ENCODE measurements at regions not wholly inside any gene's neighbourhood (a gene's known extent, or its start where the extent isn't known, plus 50 kb on each side); places are given as distances from the start of the nearest gene placed in this dataset.

- no peak overlapping the region for H3K9ac ChIP-seq (ENCODE audit: low read depth, low read length)
These were observed 354.3 kb upstream of the NEGR1 start for GRCh38 chr1:72636631-72637030.

GRCh38 chr1:72635719-72636118 is 353.4 kb upstream of the NEGR1 start:
- H3K27me3 ChIP-seq (ENCODE audit: control insufficient read depth, insufficient read depth, low read length) = no peaks in the 10 kb centered on the region
- peaks cover 27% of the 10 kb centered on the region for H3K4me1 ChIP-seq (ENCODE audit: control insufficient read depth, insufficient read depth, low read length)
- no peak overlapping the region for H3K4me3 ChIP-seq (ENCODE audit: low read length)
- H3K36me3 ChIP-seq (ENCODE audit: insufficient read depth, low read length) = no peaks in the 10 kb centered on the region
- H3K9ac ChIP-seq (ENCODE audit: low read depth, low read length) = no peak overlapping the region
- no peak overlapping the region for H3K4me2 ChIP-seq (ENCODE audit: low read length)
- H3K9me3 ChIP-seq (replicated peaks; ENCODE audit: low read length) = no peaks in the 10 kb centered on the region

More at GRCh38 chr1:72636631-72637030, 354.3 kb upstream of the NEGR1 start:
- H3K4me3 ChIP-seq (ENCODE audit: low read length) = no peak overlapping the region
- no peak overlapping the region for H3K4me2 ChIP-seq (ENCODE audit: low read length)
- H3K36me3 ChIP-seq (ENCODE audit: insufficient read depth, low read length) = no peaks in the 10 kb centered on the region
- H3K27me3 ChIP-seq (ENCODE audit: control insufficient read depth, insufficient read depth, low read length) = no peaks in the 10 kb centered on the region
- no peaks in the 10 kb centered on the region for H3K9me3 ChIP-seq (replicated peaks; ENCODE audit: low read length)
- peaks cover 27% of the 10 kb centered on the region for H3K4me1 ChIP-seq (ENCODE audit: control insufficient read depth, insufficient read depth, low read length)

GRCh38 chr1:72634946-72635345 is 352.6 kb upstream of the NEGR1 start:
- Histone ChIP-seq H3K36me3 (ENCODE audit: insufficient read depth, low read length) (no peaks in the 10 kb centered on the region), H3K27me3 (ENCODE audit: control insufficient read depth, insufficient read depth, low read length) (no peaks in the 10 kb centered on the region), H3K4me2 (ENCODE audit: low read length) (no peak overlapping the region), H3K9me3 (replicated peaks; ENCODE audit: low read length) (no peaks in the 10 kb centered on the region), H3K9ac (ENCODE audit: low read depth, low read length) (no peak overlapping the region), H3K4me1 (ENCODE audit: control insufficient read depth, insufficient read depth, low read length) (peaks cover 27% of the 10 kb centered on the region), H3K4me3 (ENCODE audit: low read length) (no peak overlapping the region)

- Histone ChIP-seq H3K4me3 (ENCODE audit: low read length) (no peak overlapping the region), H3K9ac (ENCODE audit: low read depth, low read length) (no peak overlapping the region), H3K9me3 (replicated peaks; ENCODE audit: low read length) (no peaks in the 10 kb centered on the region), H3K36me3 (ENCODE audit: insufficient read depth, low read length) (no peaks in the 10 kb centered on the region), H3K4me1 (ENCODE audit: control insufficient read depth, insufficient read depth, low read length) (peaks cover 22% of the 10 kb centered on the region), H3K27me3 (ENCODE audit: control insufficient read depth, insufficient read depth, low read length) (no peaks in the 10 kb centered on the region), H3K4me2 (ENCODE audit: low read length) (no peak overlapping the region)
These were observed 349.1 kb upstream of the NEGR1 start for GRCh38 chr1:72631449-72631848.

GRCh38 chr1:72623299-72623708 is 341.0 kb upstream of the NEGR1 start:
- peaks cover 9% of the 10 kb centered on the region for H3K4me1 ChIP-seq (ENCODE audit: control insufficient read depth, insufficient read depth, low read length)
- peak overlapping the region; percentile 86 for H3K4me2 ChIP-seq (ENCODE audit: low read length)
- H3K4me3 ChIP-seq (ENCODE audit: low read length) = peak overlapping the region; percentile 63
- no peaks in the 10 kb centered on the region for H3K9me3 ChIP-seq (replicated peaks; ENCODE audit: low read length)
- H3K9ac ChIP-seq (ENCODE audit: low read depth, low read length) = no peak overlapping the region
- no peaks in the 10 kb centered on the region for H3K27me3 ChIP-seq (ENCODE audit: control insufficient read depth, insufficient read depth, low read length)
- no peaks in the 10 kb centered on the region for H3K36me3 ChIP-seq (ENCODE audit: insufficient read depth, low read length)

- no peaks in the 10 kb centered on the region for H3K36me3 ChIP-seq (ENCODE audit: insufficient read depth, low read length)
- no peaks in the 10 kb centered on the region for H3K27me3 ChIP-seq (ENCODE audit: control insufficient read depth, insufficient read depth, low read length)
- no peaks in the 10 kb centered on the region for H3K9me3 ChIP-seq (replicated peaks; ENCODE audit: low read length)
- no peak overlapping the region for H3K9ac ChIP-seq (ENCODE audit: low read depth, low read length)
- H3K4me3 ChIP-seq (ENCODE audit: low read length) = no peak overlapping the region
- H3K4me1 ChIP-seq (ENCODE audit: control insufficient read depth, insufficient read depth, low read length) = peaks cover 9% of the 10 kb centered on the region
- H3K4me2 ChIP-seq (ENCODE audit: low read length) = no peak overlapping the region
These were observed 338.1 kb upstream of the NEGR1 start for GRCh38 chr1:72620453-72620852.

- Histone ChIP-seq H3K4me2 (ENCODE audit: low read length) (no peak overlapping the region), H3K4me1 (ENCODE audit: control insufficient read depth, insufficient read depth, low read length) (no peaks in the 10 kb centered on the region), H3K9me3 (replicated peaks; ENCODE audit: low read length) (no peaks in the 10 kb centered on the region), H3K4me3 (ENCODE audit: low read length) (no peak overlapping the region), H3K36me3 (ENCODE audit: insufficient read depth, low read length) (no peaks in the 10 kb centered on the region), H3K9ac (ENCODE audit: low read depth, low read length) (no peak overlapping the region), H3K27me3 (ENCODE audit: control insufficient read depth, insufficient read depth, low read length) (no peaks in the 10 kb centered on the region)
These were observed 324.0 kb upstream of the NEGR1 start for GRCh38 chr1:72606216-72606810.

- H3K36me3 ChIP-seq (ENCODE audit: insufficient read depth, low read length) = no peaks in the 10 kb centered on the region
- no peaks in the 10 kb centered on the region for H3K27me3 ChIP-seq (ENCODE audit: control insufficient read depth, insufficient read depth, low read length)
- H3K4me1 ChIP-seq (ENCODE audit: control insufficient read depth, insufficient read depth, low read length) = no peaks in the 10 kb centered on the region
- H3K9ac ChIP-seq (ENCODE audit: low read depth, low read length) = no peak overlapping the region
- no peaks in the 10 kb centered on the region for H3K9me3 ChIP-seq (replicated peaks; ENCODE audit: low read length)
- H3K4me3 ChIP-seq (ENCODE audit: low read length) = no peak overlapping the region
- H3K4me2 ChIP-seq (ENCODE audit: low read length) = no peak overlapping the region
These were observed 318.8 kb upstream of the NEGR1 start for GRCh38 chr1:72601035-72601674.

- no peaks in the 10 kb centered on the region for H3K36me3 ChIP-seq (ENCODE audit: insufficient read depth, low read length)
- H3K4me3 ChIP-seq (ENCODE audit: low read length) = no peak overlapping the region
- no peaks in the 10 kb centered on the region for H3K27me3 ChIP-seq (ENCODE audit: control insufficient read depth, insufficient read depth, low read length)
- no peak overlapping the region for H3K4me2 ChIP-seq (ENCODE audit: low read length)
- H3K9me3 ChIP-seq (replicated peaks; ENCODE audit: low read length) = no peaks in the 10 kb centered on the region
- H3K4me1 ChIP-seq (ENCODE audit: control insufficient read depth, insufficient read depth, low read length) = no peaks in the 10 kb centered on the region
- no peak overlapping the region for H3K9ac ChIP-seq (ENCODE audit: low read depth, low read length)
These were observed 303.8 kb upstream of the NEGR1 start for GRCh38 chr1:72586023-72586685.

GRCh38 chr1:72579629-72580028 is 297.3 kb upstream of the NEGR1 start:
- Histone ChIP-seq H3K9ac (ENCODE audit: low read depth, low read length) (no peak overlapping the region), H3K4me3 (ENCODE audit: low read length) (no peak overlapping the region), H3K27me3 (ENCODE audit: control insufficient read depth, insufficient read depth, low read length) (no peaks in the 10 kb centered on the region), H3K4me1 (ENCODE audit: control insufficient read depth, insufficient read depth, low read length) (no peaks in the 10 kb centered on the region), H3K36me3 (ENCODE audit: insufficient read depth, low read length) (no peaks in the 10 kb centered on the region), H3K9me3 (replicated peaks; ENCODE audit: low read length) (no peaks in the 10 kb centered on the region), H3K4me2 (ENCODE audit: low read length) (no peak overlapping the region)

GRCh38 chr1:72570815-72571214 is 288.5 kb upstream of the NEGR1 start:
- Histone ChIP-seq H3K4me3 (ENCODE audit: low read length) (no peak overlapping the region), H3K36me3 (ENCODE audit: insufficient read depth, low read length) (no peaks in the 10 kb centered on the region), H3K9me3 (replicated peaks; ENCODE audit: low read length) (no peaks in the 10 kb centered on the region)

GRCh38 chr1:72568113-72568512 is 285.8 kb upstream of the NEGR1 start:
- Histone ChIP-seq H3K9ac (ENCODE audit: low read depth, low read length) (no peak overlapping the region), H3K4me1 (ENCODE audit: control insufficient read depth, insufficient read depth, low read length) (no peaks in the 10 kb centered on the region), H3K9me3 (replicated peaks; ENCODE audit: low read length) (no peaks in the 10 kb centered on the region), H3K4me2 (ENCODE audit: low read length) (no peak overlapping the region), H3K36me3 (ENCODE audit: insufficient read depth, low read length) (no peaks in the 10 kb centered on the region), H3K27me3 (ENCODE audit: control insufficient read depth, insufficient read depth, low read length) (no peaks in the 10 kb centered on the region), H3K4me3 (ENCODE audit: low read length) (no peak overlapping the region)

More at GRCh38 chr1:72570815-72571214, 288.5 kb upstream of the NEGR1 start:
- H3K4me1 ChIP-seq (ENCODE audit: control insufficient read depth, insufficient read depth, low read length) = no peaks in the 10 kb centered on the region
- H3K4me2 ChIP-seq (ENCODE audit: low read length) = no peak overlapping the region
- H3K27me3 ChIP-seq (ENCODE audit: control insufficient read depth, insufficient read depth, low read length) = no peaks in the 10 kb centered on the region
- no peak overlapping the region for H3K9ac ChIP-seq (ENCODE audit: low read depth, low read length)
